ENCODE measurements at regions not wholly inside any gene's neighbourhood (a gene's known extent, or its start where the extent isn't known, plus 50 kb on each side); places are given as distances from the start of the nearest gene placed in this dataset.
"Not testable (repeated sequence)": the region's sequence is repeated elsewhere in the genome, so short reads cannot be mapped to it uniquely, and the experiment has no call there.

DNA sequence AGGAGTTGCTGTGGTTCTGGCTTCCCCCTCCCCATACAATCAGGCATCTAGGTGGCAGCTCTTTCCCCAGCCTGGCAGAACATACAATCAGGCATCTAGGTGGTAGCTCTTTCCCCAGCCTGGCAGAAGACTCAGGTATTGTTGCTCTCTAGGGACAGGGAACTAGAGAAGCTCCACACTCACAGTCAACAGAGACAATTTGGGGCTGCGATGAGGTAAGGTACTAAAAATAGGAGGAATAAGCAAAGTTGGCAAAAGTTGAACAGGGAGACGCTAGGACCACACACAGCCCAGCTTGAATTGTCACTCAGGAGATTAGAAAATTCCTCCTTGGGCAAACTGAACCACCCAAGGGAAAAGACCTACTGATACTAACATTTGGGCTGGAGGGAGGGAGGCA lies 315.5 kb upstream of the CDH5 start:
- DNase-seq (ENCODE audit: low read depth): no peak

- DNase-seq (ENCODE audit: low read depth): no peak
These were observed 316.6 kb upstream of the CDH5 start for GRCh38 chr16:66049865-66050264.

- no peak for DNase-seq (ENCODE audit: low read depth)
These were observed 320.9 kb upstream of the CDH5 start for GRCh38 chr16:66045626-66046025.

DNA sequence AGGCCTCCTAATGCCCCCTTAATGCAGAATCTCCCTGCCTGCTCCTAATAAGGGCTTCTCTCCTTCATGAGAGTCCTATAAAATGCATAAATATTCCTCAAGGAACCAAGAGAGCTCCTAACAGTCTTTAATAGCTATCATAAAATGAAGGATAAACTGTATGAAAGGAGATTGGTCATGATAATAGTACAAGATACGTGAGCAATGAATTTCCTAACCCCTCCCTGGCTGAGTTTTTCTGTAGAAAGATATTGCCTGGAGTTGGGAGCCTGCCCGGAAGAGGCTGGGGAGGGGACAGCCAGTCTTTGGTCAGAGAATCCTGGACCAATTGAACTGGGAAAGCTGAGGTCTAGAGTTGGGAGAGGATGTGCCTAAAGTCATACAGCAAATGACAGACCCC lies 321.9 kb upstream of the CDH5 start:
- DNase-seq (ENCODE audit: low read depth): no peak

DNA sequence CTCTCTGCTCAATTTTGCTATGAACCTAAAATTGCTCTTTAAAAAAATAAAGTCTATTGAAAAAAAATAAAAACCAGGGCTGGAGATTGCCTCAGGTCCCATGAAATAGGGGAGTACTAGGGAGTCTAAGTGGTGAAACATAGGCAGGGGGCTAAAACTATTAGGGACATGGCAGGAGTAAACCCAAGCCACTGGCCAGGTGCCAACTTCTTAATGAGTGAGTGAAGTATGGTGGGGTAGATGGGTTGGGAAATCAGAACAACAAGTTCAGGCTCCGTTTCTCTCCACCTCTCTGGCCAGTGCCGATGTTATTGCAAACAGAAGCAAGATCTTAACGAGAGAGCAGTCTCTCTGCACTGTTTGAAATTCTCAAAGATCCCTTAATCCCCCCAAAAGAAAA lies 322.4 kb upstream of the CDH5 start:
- DNase-seq (ENCODE audit: low read depth): no peak

GRCh38 chr16:66043326-66043725 lies 323.2 kb upstream of the CDH5 start:
- DNase-seq (ENCODE audit: low read depth): no peak

- no peak for DNase-seq (ENCODE audit: low read depth)
These were observed 324.1 kb upstream of the CDH5 start for GRCh38 chr16:66042341-66042740.

- DNase-seq (ENCODE audit: low read depth): no peak
These were observed 324.6 kb upstream of the CDH5 start for GRCh38 chr16:66041907-66042306.

DNA sequence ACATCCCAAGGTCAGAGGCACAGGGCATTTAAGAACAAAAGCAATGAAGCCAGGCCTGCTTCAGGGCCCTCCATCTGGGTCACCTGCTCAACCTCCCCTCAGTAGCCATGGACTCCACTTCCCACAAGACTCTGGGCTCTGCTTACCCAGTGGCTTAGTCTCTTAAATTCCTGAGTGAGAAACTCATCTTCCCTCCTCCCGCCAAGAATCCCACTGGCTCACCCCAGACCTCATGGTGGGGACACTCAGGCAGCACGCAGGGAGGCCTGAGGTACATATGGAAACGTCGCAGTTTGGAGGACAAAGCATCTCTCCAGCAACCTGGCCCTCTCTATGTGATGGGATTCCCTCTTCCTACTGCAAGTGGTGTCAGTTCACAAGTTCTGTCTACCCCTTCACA lies 326.7 kb upstream of the CDH5 start:
- no peak for DNase-seq (ENCODE audit: low read depth)

DNA sequence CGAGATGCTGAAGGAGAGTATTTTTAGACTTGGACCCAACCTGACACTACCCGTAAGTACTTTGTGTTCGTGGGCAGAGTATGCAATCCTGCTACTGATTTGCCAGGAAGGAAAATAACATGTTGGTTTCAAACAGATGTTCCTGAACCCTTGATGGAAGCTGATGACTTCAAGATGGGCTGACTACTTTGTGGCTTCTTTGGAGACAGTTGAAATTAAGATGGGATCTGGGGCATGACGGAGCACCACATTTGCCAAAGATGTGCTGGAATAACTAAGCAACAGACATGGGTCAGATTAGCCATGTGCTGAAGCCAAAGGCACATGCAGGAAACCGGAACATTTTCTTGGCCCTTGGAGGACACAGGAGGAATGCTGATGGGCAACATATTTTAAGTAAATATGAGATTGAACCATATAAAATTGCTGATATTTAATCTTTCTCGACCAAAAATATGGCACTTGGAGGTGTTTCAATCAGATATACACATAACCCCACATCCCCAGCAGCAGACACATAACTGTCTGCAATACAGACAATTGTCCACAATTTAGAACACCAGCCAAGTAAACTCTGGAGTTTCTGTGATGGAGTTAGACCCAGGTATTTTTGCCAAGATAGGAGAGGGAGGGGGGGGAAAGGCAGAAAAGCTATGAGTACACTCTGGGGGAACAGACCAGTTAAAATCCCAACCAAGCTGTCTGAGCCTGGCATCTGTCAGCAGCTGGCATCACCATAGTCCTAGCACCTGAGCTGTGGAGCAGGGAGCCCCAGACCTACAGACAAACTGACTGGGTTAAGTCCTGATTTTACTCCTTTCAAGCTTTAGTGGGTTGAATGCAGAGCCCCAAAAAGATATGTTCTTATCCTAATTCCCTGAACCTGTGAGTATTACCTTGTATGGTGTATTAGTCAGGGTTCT lies 329.4 kb upstream of the CDH5 start:
- DNase-seq (ENCODE audit: low read depth): no peak

DNA sequence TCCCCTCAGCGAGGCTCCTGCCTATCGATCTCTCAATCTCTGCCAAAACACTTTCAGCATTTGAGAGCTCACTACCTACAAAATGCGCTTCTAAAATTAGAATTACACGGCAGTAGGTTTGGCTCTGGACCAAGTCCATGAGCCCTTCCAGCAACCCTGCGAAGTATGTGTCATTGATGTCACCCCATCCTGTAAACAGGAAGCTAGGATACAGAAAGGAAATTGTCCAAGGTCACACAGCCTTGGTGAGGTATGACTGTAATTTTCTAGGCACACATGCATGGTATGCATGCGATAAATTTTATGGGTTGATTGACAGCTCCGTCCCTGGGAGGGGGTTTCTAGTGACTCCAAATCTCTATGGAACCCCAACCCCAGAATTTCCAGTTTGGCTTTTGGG lies 330.3 kb upstream of the CDH5 start:
- DNase-seq (ENCODE audit: low read depth): peak; percentile 75

GRCh38 chr16:66035096-66035495 lies 331.4 kb upstream of the CDH5 start:
- DNase-seq (ENCODE audit: low read depth): peak; percentile 31

GRCh38 chr16:66032841-66033240 lies 333.6 kb upstream of the CDH5 start:
- no peak for DNase-seq (ENCODE audit: low read depth)

- peak; percentile 74 for DNase-seq (ENCODE audit: low read depth)
These were observed 336.5 kb upstream of the CDH5 start for GRCh38 chr16:66030036-66030435.

DNA sequence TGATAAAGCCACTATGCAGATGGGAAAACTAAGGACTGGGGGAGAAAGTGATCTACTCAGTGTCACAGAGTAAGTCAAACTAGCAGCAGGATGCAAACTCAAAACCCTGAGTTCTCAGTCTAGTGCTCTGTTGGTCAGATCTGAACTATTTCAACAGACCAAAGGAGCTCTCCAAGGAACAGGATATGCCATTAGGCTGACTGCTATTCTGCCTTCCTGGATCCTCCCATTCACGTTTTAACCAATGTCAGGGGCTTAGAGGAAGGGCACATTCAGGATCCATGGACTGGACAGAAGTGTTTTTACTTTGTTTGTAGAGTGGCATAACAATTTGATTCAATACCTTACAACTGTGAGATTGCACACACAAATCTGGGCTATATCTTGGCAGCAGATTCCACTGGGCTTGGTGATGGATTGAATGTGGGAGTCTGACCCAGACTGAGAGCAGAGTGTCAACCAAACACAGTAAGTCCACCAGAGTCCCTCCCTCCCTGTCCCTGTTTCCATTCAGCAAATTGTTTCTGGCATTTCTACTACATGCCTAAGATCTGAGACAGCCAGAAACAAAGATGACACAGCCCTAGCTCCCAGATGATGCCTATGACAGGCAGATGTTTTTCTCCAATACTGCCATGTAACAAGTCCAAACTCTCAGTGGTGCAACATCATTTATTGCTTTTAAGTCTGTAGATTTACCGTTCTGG lies 337.8 kb upstream of the CDH5 start:
- DNase-seq (ENCODE audit: low read depth): peak; percentile 78

- DNase-seq (ENCODE audit: low read depth): no peak
These were observed 339.6 kb upstream of the CDH5 start for GRCh38 chr16:66026787-66027330.

DNA sequence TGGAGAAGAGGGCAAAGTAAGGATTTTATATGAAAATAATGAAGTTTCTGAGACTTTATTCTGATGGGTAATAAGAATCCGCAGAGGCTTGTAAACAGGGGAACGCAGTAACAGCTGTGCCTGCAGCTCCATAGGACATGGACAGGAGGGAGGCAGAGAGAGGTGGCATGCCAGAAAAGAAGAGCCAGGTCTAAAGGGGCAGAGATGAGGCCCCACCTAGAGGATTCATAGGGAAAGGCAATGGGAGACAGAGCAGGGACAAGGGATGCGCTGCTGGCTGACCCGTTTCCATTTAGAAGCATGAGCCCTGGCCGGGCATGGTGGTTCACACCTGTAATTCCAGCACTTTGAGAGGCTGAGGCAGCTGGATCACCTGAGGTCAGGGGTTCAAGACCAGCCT lies 340.3 kb upstream of the CDH5 start:
- peak; percentile 59 for DNase-seq (ENCODE audit: low read depth)

DNA sequence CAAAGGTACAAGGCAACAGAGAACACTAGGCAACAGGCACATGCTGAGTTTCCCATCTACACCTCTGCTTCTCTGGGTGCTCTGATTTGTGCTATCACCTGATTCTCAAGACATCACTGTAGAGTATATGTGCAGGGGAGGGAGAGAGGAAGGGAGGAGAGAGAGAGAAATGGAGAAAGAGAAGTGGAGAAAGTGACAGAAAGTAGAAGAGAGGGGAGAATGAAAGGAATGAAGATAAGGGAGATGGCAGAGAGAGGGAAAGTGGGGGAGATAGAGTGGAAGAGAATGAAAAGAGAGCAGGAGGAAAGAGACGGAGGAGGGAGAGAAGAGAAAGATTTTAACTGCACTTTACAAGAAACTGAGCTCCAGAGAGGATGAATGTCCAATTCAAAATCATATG lies 340.7 kb upstream of the CDH5 start:
- no peak for DNase-seq (ENCODE audit: low read depth)

DNA sequence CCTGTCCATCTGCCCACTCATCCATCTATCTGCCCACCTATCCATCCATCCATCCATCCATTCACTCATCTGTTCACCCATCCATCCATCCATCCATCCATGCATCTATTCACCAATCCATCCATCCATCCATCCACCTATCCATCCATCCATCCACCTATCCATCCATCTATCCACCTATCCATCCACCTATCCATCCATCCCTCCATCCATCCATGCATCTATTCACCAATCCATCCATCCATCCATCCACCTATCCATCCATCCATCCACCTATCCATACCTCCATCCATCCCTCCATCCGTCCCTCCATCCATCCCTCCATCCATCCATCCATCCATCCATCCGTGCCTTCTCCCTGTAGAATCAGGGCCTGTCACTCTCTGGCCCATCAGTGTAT lies 341.9 kb upstream of the CDH5 start:
- DNase-seq (ENCODE audit: low read depth): not testable (repeated sequence)

DNA sequence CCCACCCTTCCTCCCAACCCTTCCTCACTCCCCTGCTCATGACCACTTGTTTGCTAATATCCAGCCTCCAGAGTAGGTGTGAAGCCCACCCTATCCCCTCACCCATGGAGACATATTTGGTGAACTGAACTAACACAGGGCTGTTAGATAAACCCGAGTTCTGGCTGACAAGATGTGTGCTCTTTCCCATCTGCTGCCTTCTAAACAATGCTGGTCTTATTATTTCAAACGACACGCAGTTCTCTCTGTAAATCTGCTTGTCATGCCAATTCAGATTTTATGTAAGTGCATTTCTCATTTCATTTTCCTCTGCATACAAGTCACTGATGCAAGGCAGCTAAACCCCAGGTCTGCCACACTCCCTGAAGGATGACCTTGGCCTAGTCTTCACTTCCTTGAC lies 343.0 kb upstream of the CDH5 start:
- no peak for DNase-seq (ENCODE audit: low read depth)

DNA sequence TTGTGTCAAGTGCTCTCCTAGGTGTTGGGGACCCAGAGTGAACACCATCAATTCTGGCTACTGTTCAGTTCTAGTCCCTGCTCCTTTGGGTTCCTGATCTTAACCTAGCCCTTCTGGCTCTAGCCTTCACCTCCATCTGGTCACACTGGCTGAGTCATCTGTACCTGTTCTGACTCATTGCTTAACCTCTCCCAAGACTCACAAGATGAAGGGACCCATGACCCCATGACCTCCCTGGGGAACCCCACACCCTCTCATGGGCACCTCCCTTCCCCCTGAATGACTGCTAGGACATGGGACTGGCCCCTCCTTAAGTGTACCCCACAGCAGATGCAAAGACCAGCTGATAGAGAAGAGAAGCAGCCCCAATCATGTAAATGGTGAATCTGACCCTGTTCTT lies 345.8 kb upstream of the CDH5 start:
- DNase-seq (ENCODE audit: low read depth): peak; percentile 80

DNA sequence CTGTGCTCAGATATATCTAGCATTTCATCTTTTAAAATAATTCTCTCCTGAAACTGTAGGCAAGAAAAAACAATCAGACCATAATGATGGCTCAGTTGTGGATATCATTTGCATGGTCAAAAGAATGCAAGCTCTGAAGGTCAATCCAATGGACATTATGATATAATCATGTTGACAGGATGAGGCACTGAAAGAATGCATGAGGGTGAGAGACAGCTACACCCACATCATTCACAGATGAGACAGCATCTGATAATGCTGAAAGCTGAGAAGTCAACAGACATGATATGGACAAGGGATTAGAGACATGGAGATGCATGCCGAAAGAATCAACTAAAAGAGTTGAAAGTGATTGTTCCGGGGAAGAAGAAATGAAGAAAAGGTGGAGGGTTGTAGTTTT lies 346.4 kb upstream of the CDH5 start:
- peak; percentile 73 for DNase-seq (ENCODE audit: low read depth)

DNA sequence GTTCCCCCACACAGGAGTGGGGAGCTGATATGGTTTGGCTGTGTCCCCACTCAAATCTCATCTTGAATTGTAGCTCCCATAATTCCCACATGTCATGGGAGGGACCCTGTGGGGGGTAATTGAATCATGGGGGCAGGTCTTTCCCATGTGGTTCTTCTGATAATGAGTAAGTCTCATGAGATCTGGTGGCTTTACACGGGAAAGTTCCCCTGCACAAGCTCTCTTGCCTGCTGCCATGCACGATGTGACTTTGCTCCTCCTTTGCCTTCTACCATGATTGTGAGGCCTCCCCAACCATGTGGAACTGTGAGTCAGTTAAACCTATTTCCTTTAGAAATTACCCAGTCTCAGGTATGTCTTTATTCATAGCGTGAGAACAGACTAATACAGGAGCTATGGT lies 347.0 kb upstream of the CDH5 start:
- peak; percentile 58 for DNase-seq (ENCODE audit: low read depth)

All from M059J (cell line).